GM23338 (cell line): ENCODE measurements at regions not wholly inside any gene's neighbourhood (a gene's known extent, or its start where the extent isn't known, plus 50 kb on each side); places are given as distances from the start of the nearest gene placed in this dataset.

ENCODE experiments used
- ATAC-seq: fragments of 200-7000 bp; cut with Tn5 transposase; 3 replicates; pipeline ENCODE4 v1.9.1; 2020
- DNase-seq: peaks from one replicate; pipeline ENCODE4 v3.0.0-alpha.2; 2015; ENCODE audit warnings: low spot score
- H2AFZ ChIP-seq: fragments of 200-600 bp; sonication (generic); 2 replicates; pipeline ENCODE4 v1.8.0; 2016; ENCODE audit warnings: antibody characterized with exemption, mild to moderate bottlenecking, moderate library complexity
- H3F3A ChIP-seq: fragments of 200-600 bp; sonication (generic); replicated peaks from 2 replicates; pipeline ENCODE4 v1.8.0; 2017; ENCODE audit warnings: antibody characterized with exemption, mixed run types, low read depth
- H3K27ac ChIP-seq: fragments of 200-600 bp; sonication (generic); 2 replicates; pipeline ENCODE4 v1.6.1; 2016; ENCODE audit warnings: low read depth
- H3K27me3 ChIP-seq: fragments of 200-600 bp; sonication (generic); 2 replicates; pipeline ENCODE4 v1.8.0; 2016; ENCODE audit warnings: mild to moderate bottlenecking, mixed run types, moderate library complexity; ENCODE audit not compliant: insufficient read depth
- H3K36me3 ChIP-seq: fragments of 200-600 bp; sonication (generic); 2 replicates; pipeline ENCODE4 v1.8.0; 2016; ENCODE audit warnings: mild to moderate bottlenecking; ENCODE audit not compliant: insufficient read depth
- H3K4me1 ChIP-seq: fragments of 200-600 bp; sonication (generic); 2 replicates; pipeline ENCODE4 v1.8.0; 2016; ENCODE audit warnings: mild to moderate bottlenecking, moderate library complexity; ENCODE audit not compliant: insufficient read depth
- H3K4me2 ChIP-seq: fragments of 200-600 bp; sonication (generic); 2 replicates; pipeline ENCODE4 v1.7.1; 2017; ENCODE audit warnings: mixed run types
- H3K4me3 ChIP-seq: fragments of 200-600 bp; sonication (generic); 2 replicates; pipeline ENCODE4 v1.6.1; 2016; ENCODE audit warnings: mixed run types
- H3K79me2 ChIP-seq: fragments of 200-600 bp; sonication (generic); replicated peaks from 2 replicates; pipeline ENCODE4 v1.8.0; 2017; ENCODE audit warnings: mild to moderate bottlenecking; ENCODE audit not compliant: insufficient read depth
- H3K9me2 ChIP-seq: fragments of 200-600 bp; sonication (generic); 2 replicates; pipeline ENCODE4 v1.8.0; 2017; ENCODE audit not compliant: insufficient read depth
- H4K20me1 ChIP-seq: fragments of 200-600 bp; sonication (generic); replicated peaks from 2 replicates; pipeline ENCODE4 v1.8.0; 2017; ENCODE audit warnings: mild to moderate bottlenecking; ENCODE audit not compliant: insufficient read depth
- H3K27ac Mint-ChIP-seq: 2 replicates; pipeline ENCODE4 v1.8.0; 2020; ENCODE audit warnings: inconsistent platforms, mild to moderate bottlenecking, moderate library complexity, mixed read lengths
- H3K27me3 Mint-ChIP-seq: 3 replicates; pipeline ENCODE4 v1.8.0; 2022; ENCODE audit warnings: low read depth, mild to moderate bottlenecking, moderate library complexity, mixed read lengths, inconsistent platforms; ENCODE audit not compliant: insufficient read depth, poor library complexity
- H3K36me3 Mint-ChIP-seq: 3 replicates; pipeline ENCODE4 v1.8.0; 2021; ENCODE audit warnings: low read depth, mild to moderate bottlenecking, inconsistent platforms, moderate library complexity, mixed read lengths
- H3K4me1 Mint-ChIP-seq: 3 replicates; pipeline ENCODE4 v1.8.0; 2020; ENCODE audit warnings: mild to moderate bottlenecking, inconsistent platforms, mixed read lengths
- H3K4me3 Mint-ChIP-seq: 3 replicates; pipeline ENCODE4 v1.8.0; 2021; ENCODE audit warnings: moderate library complexity, mild to moderate bottlenecking, inconsistent platforms, mixed read lengths
- H3K9me3 Mint-ChIP-seq: 3 replicates; pipeline ENCODE4 v1.8.0; 2020; ENCODE audit warnings: moderate library complexity, mild to moderate bottlenecking, inconsistent platforms, mixed read lengths
- CREB1 ChIP-seq: fragments of 250-450 bp; sonication (Bioruptor Pico); IDR thresholded peaks from 2 replicates; pipeline ENCODE4 v1.5.0; 2020; ENCODE audit warnings: low read depth, mild to moderate bottlenecking, moderate library complexity
- EZH2 ChIP-seq: fragments of 200-600 bp; sonication (generic); IDR thresholded peaks from one replicate; pipeline ENCODE4 v1.8.0; 2017; ENCODE audit warnings: antibody characterized with exemption, mild to moderate bottlenecking, low read depth; ENCODE audit not compliant: unreplicated experiment
- EZH2phosphoT487 ChIP-seq: fragments of 200-600 bp; sonication (generic); IDR thresholded peaks from one replicate; pipeline ENCODE4 v1.8.1; 2018; ENCODE audit warnings: antibody characterized with exemption; ENCODE audit not compliant: unreplicated experiment
- JUNB ChIP-seq: IDR thresholded peaks from one replicate; pipeline ENCODE4 v1.6.1; 2016; ENCODE audit warnings: antibody characterized with exemption; ENCODE audit not compliant: unreplicated experiment
- NANOG ChIP-seq: IDR thresholded peaks from 2 replicates; pipeline ENCODE4 v1.6.1; 2016; ENCODE audit warnings: antibody characterized with exemption, borderline replicate concordance
- POLR2AphosphoS5 ChIP-seq: IDR thresholded peaks from 2 replicates; pipeline ENCODE4 v1.6.1; 2016; ENCODE audit warnings: antibody characterized with exemption, low read depth
- STAT1 ChIP-seq: IDR thresholded peaks from one replicate; pipeline ENCODE4 v1.6.1; 2016; ENCODE audit warnings: antibody characterized with exemption; ENCODE audit not compliant: unreplicated experiment
- ZNF114 ChIP-seq: fragments of 250-450 bp; sonication (Bioruptor Pico); IDR thresholded peaks from 2 replicates; pipeline ENCODE4 v1.5.0; 2020; ENCODE audit warnings: mild to moderate bottlenecking, moderate library complexity
- ZNF331 ChIP-seq: fragments of 250-450 bp; sonication (Bioruptor Pico); IDR thresholded peaks from 2 replicates; pipeline ENCODE4 v1.5.0; 2020; ENCODE audit warnings: low read depth, mild to moderate bottlenecking, moderate library complexity
- TF ChIP-seq, protein P1 (sequence below): IDR thresholded peaks from 2 replicates; pipeline ENCODE4 v1.6.1; 2016; ENCODE audit warnings: antibody characterized with exemption
- TF ChIP-seq, protein P2 (sequence below): fragments of 250-450 bp; sonication (Bioruptor Pico); IDR thresholded peaks from 2 replicates; pipeline ENCODE4 v1.5.0; 2020; ENCODE audit warnings: mild to moderate bottlenecking, moderate library complexity
- TF ChIP-seq, protein P3 (sequence below), 2 experiments: fragments of 200-600 bp in 1 of 2; sonication (generic) in 1 of 2; conservative IDR thresholded peaks; 2 replicates each; pipeline versions ENCODE4 v1.5.1 to v1.6.1; 2016 to 2017; ENCODE audit warnings: antibody characterized with exemption in 2 of 2, low read depth in 2 of 2, mild to moderate bottlenecking in 2 of 2, moderate library complexity in 1 of 2
- TF ChIP-seq, protein P4 (sequence below): IDR thresholded peaks from one replicate; pipeline ENCODE4 v1.6.1; 2018; ENCODE audit warnings: antibody characterized with exemption; ENCODE audit not compliant: unreplicated experiment

DNA sequence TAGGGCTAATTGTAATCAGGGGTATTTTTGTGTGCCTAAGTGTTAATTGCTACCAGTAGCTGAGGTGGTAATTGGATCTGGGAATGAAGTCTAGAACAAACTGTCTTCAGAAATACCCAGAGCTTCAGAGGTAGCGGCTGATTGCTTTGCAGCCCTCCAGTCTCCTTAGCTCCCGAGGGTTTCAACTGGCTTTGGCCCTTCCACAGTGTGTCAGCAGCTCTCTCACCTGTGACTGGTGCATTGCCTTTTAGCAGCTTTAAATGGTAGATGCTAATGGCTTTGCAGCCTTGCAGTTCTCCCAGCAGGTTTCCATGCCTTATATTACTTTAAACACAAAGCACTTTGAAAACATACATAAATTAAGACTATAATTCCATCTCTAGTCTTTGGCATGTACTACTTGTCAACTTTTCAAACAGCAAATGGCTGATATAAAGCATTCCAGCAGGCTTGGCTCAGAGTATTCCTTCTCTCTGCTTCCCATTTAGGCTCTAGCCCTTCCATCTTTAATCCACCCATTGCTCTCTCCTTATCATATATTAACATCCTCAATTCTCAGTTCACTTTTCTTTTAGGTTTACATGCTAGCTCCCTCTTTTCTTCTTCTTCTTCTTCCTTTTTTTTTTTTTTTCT, 156.4 kb upstream of the GALNT13 start:
- H3K4me3 Mint-ChIP-seq: no peak overlapping the region

More for the DNA sequence above, 156.4 kb upstream of the GALNT13 start:
- Histone ChIP-seq H3K79me2 (no peaks in the 10 kb centered on the region), H3K4me3 (no peak overlapping the region), H4K20me1 (no peaks in the 10 kb centered on the region), H3K9me2 (no peaks in the 10 kb centered on the region), H3K27me3 (no peaks in the 10 kb centered on the region), H3K27ac (no peak overlapping the region), H3K4me2 (no peak overlapping the region), H3K36me3 (no peaks in the 10 kb centered on the region), H3F3A (no peaks in the 10 kb centered on the region), H3K4me1 (no peaks in the 10 kb centered on the region), H2AFZ (no peak overlapping the region)
- H3K36me3 Mint-ChIP-seq: no peaks in the 10 kb centered on the region
- peaks cover 5% of the 10 kb centered on the region; the same call in 2 of the 3 replicates for H3K4me1 Mint-ChIP-seq
- no peaks in the 10 kb centered on the region for H3K27me3 Mint-ChIP-seq
- TF ChIP-seq ZNF114: no peak
- TF ChIP-seq EZH2phosphoT487: no peak
- TF ChIP-seq CREB1: no peak
- TF ChIP-seq, protein P1, sequence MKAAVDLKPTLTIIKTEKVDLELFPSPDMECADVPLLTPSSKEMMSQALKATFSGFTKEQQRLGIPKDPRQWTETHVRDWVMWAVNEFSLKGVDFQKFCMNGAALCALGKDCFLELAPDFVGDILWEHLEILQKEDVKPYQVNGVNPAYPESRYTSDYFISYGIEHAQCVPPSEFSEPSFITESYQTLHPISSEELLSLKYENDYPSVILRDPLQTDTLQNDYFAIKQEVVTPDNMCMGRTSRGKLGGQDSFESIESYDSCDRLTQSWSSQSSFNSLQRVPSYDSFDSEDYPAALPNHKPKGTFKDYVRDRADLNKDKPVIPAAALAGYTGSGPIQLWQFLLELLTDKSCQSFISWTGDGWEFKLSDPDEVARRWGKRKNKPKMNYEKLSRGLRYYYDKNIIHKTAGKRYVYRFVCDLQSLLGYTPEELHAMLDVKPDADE: no peak
- TF ChIP-seq, protein P2, sequence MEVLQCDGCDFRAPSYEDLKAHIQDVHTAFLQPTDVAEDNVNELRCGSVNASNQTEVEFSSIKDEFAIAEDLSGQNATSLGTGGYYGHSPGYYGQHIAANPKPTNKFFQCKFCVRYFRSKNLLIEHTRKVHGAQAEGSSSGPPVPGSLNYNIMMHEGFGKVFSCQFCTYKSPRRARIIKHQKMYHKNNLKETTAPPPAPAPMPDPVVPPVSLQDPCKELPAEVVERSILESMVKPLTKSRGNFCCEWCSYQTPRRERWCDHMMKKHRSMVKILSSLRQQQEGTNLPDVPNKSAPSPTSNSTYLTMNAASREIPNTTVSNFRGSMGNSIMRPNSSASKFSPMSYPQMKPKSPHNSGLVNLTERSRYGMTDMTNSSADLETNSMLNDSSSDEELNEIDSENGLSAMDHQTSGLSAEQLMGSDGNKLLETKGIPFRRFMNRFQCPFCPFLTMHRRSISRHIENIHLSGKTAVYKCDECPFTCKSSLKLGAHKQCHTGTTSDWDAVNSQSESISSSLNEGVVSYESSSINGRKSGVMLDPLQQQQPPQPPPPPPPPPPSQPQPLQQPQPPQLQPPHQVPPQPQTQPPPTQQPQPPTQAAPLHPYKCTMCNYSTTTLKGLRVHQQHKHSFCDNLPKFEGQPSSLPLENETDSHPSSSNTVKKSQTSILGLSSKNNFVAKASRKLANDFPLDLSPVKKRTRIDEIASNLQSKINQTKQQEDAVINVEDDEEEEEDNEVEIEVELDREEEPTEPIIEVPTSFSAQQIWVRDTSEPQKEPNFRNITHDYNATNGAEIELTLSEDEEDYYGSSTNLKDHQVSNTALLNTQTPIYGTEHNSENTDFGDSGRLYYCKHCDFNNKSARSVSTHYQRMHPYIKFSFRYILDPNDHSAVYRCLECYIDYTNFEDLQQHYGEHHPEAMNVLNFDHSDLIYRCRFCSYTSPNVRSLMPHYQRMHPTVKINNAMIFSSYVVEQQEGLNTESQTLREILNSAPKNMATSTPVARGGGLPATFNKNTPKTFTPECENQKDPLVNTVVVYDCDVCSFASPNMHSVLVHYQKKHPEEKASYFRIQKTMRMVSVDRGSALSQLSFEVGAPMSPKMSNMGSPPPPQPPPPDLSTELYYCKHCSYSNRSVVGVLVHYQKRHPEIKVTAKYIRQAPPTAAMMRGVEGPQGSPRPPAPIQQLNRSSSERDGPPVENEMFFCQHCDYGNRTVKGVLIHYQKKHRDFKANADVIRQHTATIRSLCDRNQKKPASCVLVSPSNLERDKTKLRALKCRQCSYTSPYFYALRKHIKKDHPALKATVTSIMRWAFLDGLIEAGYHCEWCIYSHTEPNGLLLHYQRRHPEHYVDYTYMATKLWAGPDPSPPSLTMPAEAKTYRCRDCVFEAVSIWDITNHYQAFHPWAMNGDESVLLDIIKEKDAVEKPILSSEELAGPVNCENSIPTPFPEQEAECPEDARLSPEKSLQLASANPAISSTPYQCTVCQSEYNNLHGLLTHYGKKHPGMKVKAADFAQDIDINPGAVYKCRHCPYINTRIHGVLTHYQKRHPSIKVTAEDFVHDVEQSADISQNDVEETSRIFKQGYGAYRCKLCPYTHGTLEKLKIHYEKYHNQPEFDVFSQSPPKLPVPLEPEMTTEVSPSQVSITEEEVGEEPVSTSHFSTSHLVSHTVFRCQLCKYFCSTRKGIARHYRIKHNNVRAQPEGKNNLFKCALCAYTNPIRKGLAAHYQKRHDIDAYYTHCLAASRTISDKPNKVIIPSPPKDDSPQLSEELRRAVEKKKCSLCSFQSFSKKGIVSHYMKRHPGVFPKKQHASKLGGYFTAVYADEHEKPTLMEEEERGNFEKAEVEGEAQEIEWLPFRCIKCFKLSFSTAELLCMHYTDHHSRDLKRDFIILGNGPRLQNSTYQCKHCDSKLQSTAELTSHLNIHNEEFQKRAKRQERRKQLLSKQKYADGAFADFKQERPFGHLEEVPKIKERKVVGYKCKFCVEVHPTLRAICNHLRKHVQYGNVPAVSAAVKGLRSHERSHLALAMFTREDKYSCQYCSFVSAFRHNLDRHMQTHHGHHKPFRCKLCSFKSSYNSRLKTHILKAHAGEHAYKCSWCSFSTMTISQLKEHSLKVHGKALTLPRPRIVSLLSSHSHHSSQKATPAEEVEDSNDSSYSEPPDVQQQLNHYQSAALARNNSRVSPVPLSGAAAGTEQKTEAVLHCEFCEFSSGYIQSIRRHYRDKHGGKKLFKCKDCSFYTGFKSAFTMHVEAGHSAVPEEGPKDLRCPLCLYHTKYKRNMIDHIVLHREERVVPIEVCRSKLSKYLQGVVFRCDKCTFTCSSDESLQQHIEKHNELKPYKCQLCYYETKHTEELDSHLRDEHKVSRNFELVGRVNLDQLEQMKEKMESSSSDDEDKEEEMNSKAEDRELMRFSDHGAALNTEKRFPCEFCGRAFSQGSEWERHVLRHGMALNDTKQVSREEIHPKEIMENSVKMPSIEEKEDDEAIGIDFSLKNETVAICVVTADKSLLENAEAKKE: no peak
- TF ChIP-seq POLR2AphosphoS5: no peak
- no peak for TF ChIP-seq JUNB
- TF ChIP-seq STAT1: no peak
- TF ChIP-seq, protein P3, sequence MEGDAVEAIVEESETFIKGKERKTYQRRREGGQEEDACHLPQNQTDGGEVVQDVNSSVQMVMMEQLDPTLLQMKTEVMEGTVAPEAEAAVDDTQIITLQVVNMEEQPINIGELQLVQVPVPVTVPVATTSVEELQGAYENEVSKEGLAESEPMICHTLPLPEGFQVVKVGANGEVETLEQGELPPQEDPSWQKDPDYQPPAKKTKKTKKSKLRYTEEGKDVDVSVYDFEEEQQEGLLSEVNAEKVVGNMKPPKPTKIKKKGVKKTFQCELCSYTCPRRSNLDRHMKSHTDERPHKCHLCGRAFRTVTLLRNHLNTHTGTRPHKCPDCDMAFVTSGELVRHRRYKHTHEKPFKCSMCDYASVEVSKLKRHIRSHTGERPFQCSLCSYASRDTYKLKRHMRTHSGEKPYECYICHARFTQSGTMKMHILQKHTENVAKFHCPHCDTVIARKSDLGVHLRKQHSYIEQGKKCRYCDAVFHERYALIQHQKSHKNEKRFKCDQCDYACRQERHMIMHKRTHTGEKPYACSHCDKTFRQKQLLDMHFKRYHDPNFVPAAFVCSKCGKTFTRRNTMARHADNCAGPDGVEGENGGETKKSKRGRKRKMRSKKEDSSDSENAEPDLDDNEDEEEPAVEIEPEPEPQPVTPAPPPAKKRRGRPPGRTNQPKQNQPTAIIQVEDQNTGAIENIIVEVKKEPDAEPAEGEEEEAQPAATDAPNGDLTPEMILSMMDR (conservative IDR thresholded peaks at IDR 0.05; ENCODE audit: low read depth in 2 of 2): no peak
- TF ChIP-seq ZNF331 (CRISPR knock-in tag): no peak
- TF ChIP-seq EZH2: no peak
- TF ChIP-seq, protein P4, sequence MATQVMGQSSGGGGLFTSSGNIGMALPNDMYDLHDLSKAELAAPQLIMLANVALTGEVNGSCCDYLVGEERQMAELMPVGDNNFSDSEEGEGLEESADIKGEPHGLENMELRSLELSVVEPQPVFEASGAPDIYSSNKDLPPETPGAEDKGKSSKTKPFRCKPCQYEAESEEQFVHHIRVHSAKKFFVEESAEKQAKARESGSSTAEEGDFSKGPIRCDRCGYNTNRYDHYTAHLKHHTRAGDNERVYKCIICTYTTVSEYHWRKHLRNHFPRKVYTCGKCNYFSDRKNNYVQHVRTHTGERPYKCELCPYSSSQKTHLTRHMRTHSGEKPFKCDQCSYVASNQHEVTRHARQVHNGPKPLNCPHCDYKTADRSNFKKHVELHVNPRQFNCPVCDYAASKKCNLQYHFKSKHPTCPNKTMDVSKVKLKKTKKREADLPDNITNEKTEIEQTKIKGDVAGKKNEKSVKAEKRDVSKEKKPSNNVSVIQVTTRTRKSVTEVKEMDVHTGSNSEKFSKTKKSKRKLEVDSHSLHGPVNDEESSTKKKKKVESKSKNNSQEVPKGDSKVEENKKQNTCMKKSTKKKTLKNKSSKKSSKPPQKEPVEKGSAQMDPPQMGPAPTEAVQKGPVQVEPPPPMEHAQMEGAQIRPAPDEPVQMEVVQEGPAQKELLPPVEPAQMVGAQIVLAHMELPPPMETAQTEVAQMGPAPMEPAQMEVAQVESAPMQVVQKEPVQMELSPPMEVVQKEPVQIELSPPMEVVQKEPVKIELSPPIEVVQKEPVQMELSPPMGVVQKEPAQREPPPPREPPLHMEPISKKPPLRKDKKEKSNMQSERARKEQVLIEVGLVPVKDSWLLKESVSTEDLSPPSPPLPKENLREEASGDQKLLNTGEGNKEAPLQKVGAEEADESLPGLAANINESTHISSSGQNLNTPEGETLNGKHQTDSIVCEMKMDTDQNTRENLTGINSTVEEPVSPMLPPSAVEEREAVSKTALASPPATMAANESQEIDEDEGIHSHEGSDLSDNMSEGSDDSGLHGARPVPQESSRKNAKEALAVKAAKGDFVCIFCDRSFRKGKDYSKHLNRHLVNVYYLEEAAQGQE: no peak
- TF ChIP-seq NANOG: no peak
- 0 out of 3 replicates have a peak, but pooled peaks cover 4% of the 10 kb centered on the region for H3K9me3 Mint-ChIP-seq
- no peak overlapping the region for H3K27ac Mint-ChIP-seq
- DNase-seq (peak; percentile 1), ATAC-seq (peak; percentile 77)
